Activated naive CD8-positive, alpha-beta T cell treated with anti-CD3 and anti-CD28 coated beads for 36 hours (primary cell): ENCODE measurements at regions not wholly inside any gene's neighbourhood (a gene's known extent, or its start where the extent isn't known, plus 50 kb on each side); places are given as distances from the start of the nearest gene placed in this dataset.

Experiments used
- DNase-seq: peaks from one replicate; pipeline ENCODE4 v3.0.0; 2021
- H3K27ac Mint-ChIP-seq: one replicate; pipeline ENCODE4 v1.8.0; 2022; ENCODE audit warnings: mild to moderate bottlenecking, moderate library complexity, mixed read lengths
- H3K27me3 Mint-ChIP-seq: one replicate; pipeline ENCODE4 v1.8.0; 2022; ENCODE audit warnings: mild to moderate bottlenecking, mixed read lengths
- H3K36me3 Mint-ChIP-seq: one replicate; pipeline ENCODE4 v1.8.0; 2021; ENCODE audit warnings: mild to moderate bottlenecking, mixed read lengths
- H3K4me1 Mint-ChIP-seq: one replicate; pipeline ENCODE4 v1.8.0; 2021; ENCODE audit warnings: mixed read lengths
- H3K4me3 Mint-ChIP-seq: one replicate; pipeline ENCODE4 v1.8.0; 2022; ENCODE audit warnings: mild to moderate bottlenecking, moderate library complexity, mixed read lengths
- H3K9me3 Mint-ChIP-seq: one replicate; pipeline ENCODE4 v1.8.0; 2022; ENCODE audit warnings: mixed read lengths

GRCh38 chr10:7507887-7508726, 97.3 kb upstream of the SFMBT2 start:
- H3K36me3 Mint-ChIP-seq: peaks cover 27% of the 10 kb centered on the region
- peaks cover 35% of the 10 kb centered on the region for H3K9me3 Mint-ChIP-seq
- H3K27me3 Mint-ChIP-seq: no peaks in the 10 kb centered on the region
- peak; percentile 52 for DNase-seq
- H3K4me3 Mint-ChIP-seq: no peak overlapping the region
- H3K27ac Mint-ChIP-seq: peak overlapping the region; percentile 91
- H3K4me1 Mint-ChIP-seq: peaks cover 35% of the 10 kb centered on the region

- Mint-ChIP-seq H3K9me3 (peaks cover 32% of the 10 kb centered on the region), H3K4me3 (no peak overlapping the region), H3K4me1 (peaks cover 32% of the 10 kb centered on the region), H3K27ac (peak overlapping the region; percentile 26), H3K36me3 (peaks cover 27% of the 10 kb centered on the region), H3K27me3 (no peaks in the 10 kb centered on the region)
- DNase-seq: no peak
Observed at GRCh38 chr10:7506571-7506970, 95.7 kb upstream of the SFMBT2 start.

- Mint-ChIP-seq H3K4me1 (peaks cover 37% of the 10 kb centered on the region), H3K4me3 (no peak overlapping the region), H3K36me3 (peaks cover 26% of the 10 kb centered on the region), H3K27me3 (no peaks in the 10 kb centered on the region), H3K9me3 (peaks cover 24% of the 10 kb centered on the region), H3K27ac (no peak overlapping the region)
- no peak for DNase-seq
Observed at GRCh38 chr10:7505196-7505595, 94.4 kb upstream of the SFMBT2 start.

GRCh38 chr10:7503190-7503589, 92.4 kb upstream of the SFMBT2 start:
- H3K27me3 Mint-ChIP-seq: no peaks in the 10 kb centered on the region
- H3K36me3 Mint-ChIP-seq: peaks cover 9% of the 10 kb centered on the region
- no peak for DNase-seq
- no peak overlapping the region for H3K27ac Mint-ChIP-seq
- peaks cover 8% of the 10 kb centered on the region for H3K9me3 Mint-ChIP-seq
- H3K4me3 Mint-ChIP-seq: no peak overlapping the region
- peaks cover 30% of the 10 kb centered on the region for H3K4me1 Mint-ChIP-seq

GRCh38 chr10:7501157-7501556, 90.3 kb upstream of the SFMBT2 start:
- H3K4me3 Mint-ChIP-seq: no peak overlapping the region
- H3K36me3 Mint-ChIP-seq: no peaks in the 10 kb centered on the region
- no peak for DNase-seq
- H3K9me3 Mint-ChIP-seq: no peaks in the 10 kb centered on the region
- H3K4me1 Mint-ChIP-seq: peaks cover 17% of the 10 kb centered on the region
- H3K27ac Mint-ChIP-seq: no peak overlapping the region
- no peaks in the 10 kb centered on the region for H3K27me3 Mint-ChIP-seq

GRCh38 chr10:7498111-7498510, 87.3 kb upstream of the SFMBT2 start:
- no peaks in the 10 kb centered on the region for H3K27me3 Mint-ChIP-seq
- no peaks in the 10 kb centered on the region for H3K36me3 Mint-ChIP-seq
- H3K4me1 Mint-ChIP-seq: peaks cover 18% of the 10 kb centered on the region
- no peaks in the 10 kb centered on the region for H3K9me3 Mint-ChIP-seq
- no peak overlapping the region for H3K4me3 Mint-ChIP-seq
- H3K27ac Mint-ChIP-seq: no peak overlapping the region
- no peak for DNase-seq

GRCh38 chr10:7493996-7494395, 83.2 kb upstream of the SFMBT2 start:
- H3K27ac Mint-ChIP-seq: no peak overlapping the region
- H3K4me1 Mint-ChIP-seq: peaks cover 23% of the 10 kb centered on the region
- H3K4me3 Mint-ChIP-seq: no peak overlapping the region
- H3K36me3 Mint-ChIP-seq: no peaks in the 10 kb centered on the region
- no peak for DNase-seq
- peaks cover 5% of the 10 kb centered on the region for H3K9me3 Mint-ChIP-seq
- no peaks in the 10 kb centered on the region for H3K27me3 Mint-ChIP-seq

- H3K27ac Mint-ChIP-seq: peak overlapping the region; percentile 30
- H3K4me3 Mint-ChIP-seq: no peak overlapping the region
- peaks cover 30% of the 10 kb centered on the region for H3K4me1 Mint-ChIP-seq
- no peaks in the 10 kb centered on the region for H3K36me3 Mint-ChIP-seq
- DNase-seq: no peak
- peaks cover 5% of the 10 kb centered on the region for H3K9me3 Mint-ChIP-seq
- H3K27me3 Mint-ChIP-seq: no peaks in the 10 kb centered on the region
Observed at GRCh38 chr10:7492660-7493046, 81.8 kb upstream of the SFMBT2 start.

- H3K36me3 Mint-ChIP-seq: no peaks in the 10 kb centered on the region
- no peak for DNase-seq
- H3K4me3 Mint-ChIP-seq: no peak overlapping the region
- peaks cover 30% of the 10 kb centered on the region for H3K4me1 Mint-ChIP-seq
- H3K9me3 Mint-ChIP-seq: peaks cover 5% of the 10 kb centered on the region
- H3K27me3 Mint-ChIP-seq: no peaks in the 10 kb centered on the region
- H3K27ac Mint-ChIP-seq: peak overlapping the region; percentile 30
Observed at GRCh38 chr10:7491949-7492659, 81.3 kb upstream of the SFMBT2 start.

- Mint-ChIP-seq H3K4me1 (peaks cover 32% of the 10 kb centered on the region), H3K27me3 (no peaks in the 10 kb centered on the region), H3K27ac (no peak overlapping the region), H3K36me3 (peaks cover 2% of the 10 kb centered on the region), H3K4me3 (no peak overlapping the region), H3K9me3 (peaks cover 5% of the 10 kb centered on the region)
- DNase-seq: no peak
Observed at GRCh38 chr10:7491230-7491629, 80.4 kb upstream of the SFMBT2 start.

GRCh38 chr10:7488418-7488829, 77.6 kb upstream of the SFMBT2 start:
- no peaks in the 10 kb centered on the region for H3K27me3 Mint-ChIP-seq
- no peak overlapping the region for H3K4me3 Mint-ChIP-seq
- H3K27ac Mint-ChIP-seq: no peak overlapping the region
- H3K4me1 Mint-ChIP-seq: peaks cover 52% of the 10 kb centered on the region
- peaks cover 10% of the 10 kb centered on the region for H3K9me3 Mint-ChIP-seq
- peaks cover 7% of the 10 kb centered on the region for H3K36me3 Mint-ChIP-seq
- DNase-seq: no peak

- H3K4me1 Mint-ChIP-seq: peaks cover 53% of the 10 kb centered on the region
- no peaks in the 10 kb centered on the region for H3K27me3 Mint-ChIP-seq
- no peak overlapping the region for H3K27ac Mint-ChIP-seq
- no peak for DNase-seq
- H3K9me3 Mint-ChIP-seq: peaks cover 11% of the 10 kb centered on the region
- peaks cover 8% of the 10 kb centered on the region for H3K36me3 Mint-ChIP-seq
- no peak overlapping the region for H3K4me3 Mint-ChIP-seq
Observed at GRCh38 chr10:7487528-7487927, 76.7 kb upstream of the SFMBT2 start.

- DNase-seq: no peak
- Mint-ChIP-seq H3K27ac (no peak overlapping the region), H3K4me1 (peaks cover 51% of the 10 kb centered on the region), H3K27me3 (no peaks in the 10 kb centered on the region), H3K9me3 (peaks cover 11% of the 10 kb centered on the region), H3K4me3 (no peak overlapping the region), H3K36me3 (peaks cover 8% of the 10 kb centered on the region)
Observed at GRCh38 chr10:7486528-7486927, 75.7 kb upstream of the SFMBT2 start.

GRCh38 chr10:7485799-7486198, 75.0 kb upstream of the SFMBT2 start:
- Mint-ChIP-seq H3K36me3 (peaks cover 8% of the 10 kb centered on the region), H3K27ac (no peak overlapping the region), H3K4me1 (peaks cover 56% of the 10 kb centered on the region), H3K9me3 (peaks cover 6% of the 10 kb centered on the region), H3K27me3 (no peaks in the 10 kb centered on the region), H3K4me3 (no peak overlapping the region)
- no peak for DNase-seq

- Mint-ChIP-seq H3K4me3 (peak overlapping the region; percentile 72), H3K27ac (peak overlapping the region; percentile 86), H3K36me3 (peaks cover 8% of the 10 kb centered on the region), H3K27me3 (no peaks in the 10 kb centered on the region), H3K4me1 (peaks cover 60% of the 10 kb centered on the region), H3K9me3 (peaks cover 6% of the 10 kb centered on the region)
- DNase-seq: no peak
Observed at GRCh38 chr10:7485244-7485556, 74.4 kb upstream of the SFMBT2 start.
